Skeletal muscle satellite cell (primary cell): ENCODE measurements at regions not wholly inside any gene's neighbourhood (a gene's known extent, or its start where the extent isn't known, plus 50 kb on each side); places are given as distances from the start of the nearest gene placed in this dataset.

Experiments used
- H3K27me3 ChIP-seq: 2 replicates; pipeline ENCODE4 v1.7.0; 2013; ENCODE audit warnings: low read length; ENCODE audit not compliant: control insufficient read depth, insufficient read depth
- H3K36me3 ChIP-seq: 2 replicates; pipeline ENCODE4 v1.7.0; 2013; ENCODE audit warnings: mild to moderate bottlenecking, control low read depth, low read length; ENCODE audit not compliant: insufficient read depth
- H3K4me1 ChIP-seq: 2 replicates; pipeline ENCODE4 v1.7.0; 2013; ENCODE audit warnings: low read length; ENCODE audit not compliant: control insufficient read depth, insufficient read depth
- H3K4me2 ChIP-seq: 2 replicates; pipeline ENCODE4 v1.7.0; 2013; ENCODE audit warnings: mild to moderate bottlenecking, low read length
- H3K4me3 ChIP-seq: 2 replicates; pipeline ENCODE4 v1.7.0; 2013; ENCODE audit warnings: low read length
- H3K9ac ChIP-seq: 2 replicates; pipeline ENCODE4 v1.7.0; 2013; ENCODE audit warnings: mild to moderate bottlenecking, low read depth, low read length, moderate library complexity
- H3K9me3 ChIP-seq: replicated peaks from 2 replicates; pipeline ENCODE4 v1.7.0; 2013; ENCODE audit warnings: mild to moderate bottlenecking, control low read depth, low read length

- no peak overlapping the region for H3K4me3 ChIP-seq
- no peaks in the 10 kb centered on the region for H3K27me3 ChIP-seq
- H3K4me1 ChIP-seq: no peaks in the 10 kb centered on the region
- no peaks in the 10 kb centered on the region for H3K9me3 ChIP-seq
- no peak overlapping the region for H3K9ac ChIP-seq
- no peaks in the 10 kb centered on the region for H3K36me3 ChIP-seq
- no peak overlapping the region for H3K4me2 ChIP-seq
Observed at GRCh38 chr6:98471444-98471843, 362.9 kb upstream of the POU3F2 start.

GRCh38 chr6:98477231-98477630, 357.1 kb upstream of the POU3F2 start:
- no peak overlapping the region for H3K4me2 ChIP-seq
- no peaks in the 10 kb centered on the region for H3K9me3 ChIP-seq
- H3K4me3 ChIP-seq: no peak overlapping the region
- no peak overlapping the region for H3K9ac ChIP-seq
- H3K36me3 ChIP-seq: no peaks in the 10 kb centered on the region
- H3K27me3 ChIP-seq: no peaks in the 10 kb centered on the region
- no peaks in the 10 kb centered on the region for H3K4me1 ChIP-seq

GRCh38 chr6:98484696-98485095, 349.7 kb upstream of the POU3F2 start:
- H3K27me3 ChIP-seq: no peaks in the 10 kb centered on the region
- H3K36me3 ChIP-seq: no peaks in the 10 kb centered on the region
- H3K9me3 ChIP-seq: no peaks in the 10 kb centered on the region
- H3K9ac ChIP-seq: no peak overlapping the region
- H3K4me2 ChIP-seq: no peak overlapping the region
- H3K4me1 ChIP-seq: no peaks in the 10 kb centered on the region
- H3K4me3 ChIP-seq: no peak overlapping the region

GRCh38 chr6:98485593-98485992, 348.8 kb upstream of the POU3F2 start:
- no peaks in the 10 kb centered on the region for H3K4me1 ChIP-seq
- H3K4me3 ChIP-seq: no peak overlapping the region
- no peaks in the 10 kb centered on the region for H3K27me3 ChIP-seq
- H3K4me2 ChIP-seq: no peak overlapping the region
- no peaks in the 10 kb centered on the region for H3K36me3 ChIP-seq
- H3K9ac ChIP-seq: no peak overlapping the region
- no peaks in the 10 kb centered on the region for H3K9me3 ChIP-seq

GRCh38 chr6:98486057-98486456, 348.3 kb upstream of the POU3F2 start:
- no peaks in the 10 kb centered on the region for H3K9me3 ChIP-seq
- no peaks in the 10 kb centered on the region for H3K36me3 ChIP-seq
- H3K4me3 ChIP-seq: no peak overlapping the region
- H3K4me1 ChIP-seq: no peaks in the 10 kb centered on the region
- no peak overlapping the region for H3K9ac ChIP-seq
- H3K27me3 ChIP-seq: no peaks in the 10 kb centered on the region
- H3K4me2 ChIP-seq: no peak overlapping the region

GRCh38 chr6:98487612-98488011, 346.8 kb upstream of the POU3F2 start:
- no peaks in the 10 kb centered on the region for H3K4me1 ChIP-seq
- no peak overlapping the region for H3K4me3 ChIP-seq
- H3K27me3 ChIP-seq: no peaks in the 10 kb centered on the region
- H3K4me2 ChIP-seq: no peak overlapping the region
- no peaks in the 10 kb centered on the region for H3K36me3 ChIP-seq
- H3K9me3 ChIP-seq: no peaks in the 10 kb centered on the region
- H3K9ac ChIP-seq: no peak overlapping the region

- H3K4me1 ChIP-seq: no peaks in the 10 kb centered on the region
- H3K4me3 ChIP-seq: no peak overlapping the region
- no peak overlapping the region for H3K9ac ChIP-seq
- no peaks in the 10 kb centered on the region for H3K36me3 ChIP-seq
- H3K9me3 ChIP-seq: no peaks in the 10 kb centered on the region
- no peak overlapping the region for H3K4me2 ChIP-seq
- no peaks in the 10 kb centered on the region for H3K27me3 ChIP-seq
Observed at GRCh38 chr6:98498144-98498775, 336.1 kb upstream of the POU3F2 start.

- Histone ChIP-seq H3K9me3 (no peaks in the 10 kb centered on the region), H3K4me1 (no peaks in the 10 kb centered on the region), H3K4me3 (no peak overlapping the region), H3K27me3 (no peaks in the 10 kb centered on the region), H3K36me3 (no peaks in the 10 kb centered on the region), H3K9ac (no peak overlapping the region), H3K4me2 (no peak overlapping the region)
Observed at GRCh38 chr6:98498866-98499265, 335.5 kb upstream of the POU3F2 start.

- Histone ChIP-seq H3K36me3 (no peaks in the 10 kb centered on the region), H3K9ac (no peak overlapping the region), H3K4me1 (no peaks in the 10 kb centered on the region), H3K4me2 (no peak overlapping the region), H3K27me3 (no peaks in the 10 kb centered on the region), H3K9me3 (no peaks in the 10 kb centered on the region), H3K4me3 (no peak overlapping the region)
Observed at GRCh38 chr6:98514073-98514720, 320.2 kb upstream of the POU3F2 start.

GRCh38 chr6:98514796-98515195, 319.6 kb upstream of the POU3F2 start:
- no peak overlapping the region for H3K9ac ChIP-seq
- no peaks in the 10 kb centered on the region for H3K4me1 ChIP-seq
- H3K27me3 ChIP-seq: no peaks in the 10 kb centered on the region
- no peaks in the 10 kb centered on the region for H3K36me3 ChIP-seq
- H3K4me3 ChIP-seq: no peak overlapping the region
- H3K4me2 ChIP-seq: no peak overlapping the region
- H3K9me3 ChIP-seq: no peaks in the 10 kb centered on the region

GRCh38 chr6:98516206-98516605, 318.2 kb upstream of the POU3F2 start:
- H3K36me3 ChIP-seq: no peaks in the 10 kb centered on the region
- no peaks in the 10 kb centered on the region for H3K27me3 ChIP-seq
- H3K4me2 ChIP-seq: no peak overlapping the region
- H3K9me3 ChIP-seq: no peaks in the 10 kb centered on the region
- no peak overlapping the region for H3K4me3 ChIP-seq
- no peaks in the 10 kb centered on the region for H3K4me1 ChIP-seq
- no peak overlapping the region for H3K9ac ChIP-seq

GRCh38 chr6:98516866-98517265, 317.5 kb upstream of the POU3F2 start:
- Histone ChIP-seq H3K4me2 (no peak overlapping the region), H3K9ac (no peak overlapping the region), H3K27me3 (no peaks in the 10 kb centered on the region), H3K9me3 (no peaks in the 10 kb centered on the region), H3K36me3 (no peaks in the 10 kb centered on the region), H3K4me1 (no peaks in the 10 kb centered on the region), H3K4me3 (no peak overlapping the region)
